HEK293 (cell line): ENCODE measurements at regions not wholly inside any gene's neighbourhood (a gene's known extent, or its start where the extent isn't known, plus 50 kb on each side); places are given as distances from the start of the nearest gene placed in this dataset.

Source experiments
- CTCF ChIA-PET: fragments of 350-600 bp; formaldehyde crosslinking; extraction: SDS; loops from one replicate; lab custom pipeline; 2021; ENCODE audit warnings: antibody characterized with exemption; lab: Yijun Ruan, JAX
- POLR2A ChIA-PET: fragments of 300-600 bp; formaldehyde crosslinking; extraction: SDS; loops from one replicate; lab custom pipeline; 2020; ENCODE audit warnings: antibody characterized with exemption, inconsistent platforms; lab: Yijun Ruan, JAX
- H3K27ac ChIP-seq: fragments of 200-500 bp; sonication (Bioruptor generic); 2 replicates; pipeline ENCODE4 v1.5.1; 2014; ENCODE audit warnings: low read depth, low read length, control low read depth, inconsistent platforms; ENCODE audit errors: extremely low read depth
- H3K36me3 ChIP-seq, 2 experiments: fragments of 200-500 bp in 1 of 2; sonication (Bioruptor generic) in 1 of 2; 1 replicate in 1 of 2; 2 replicates in 1 of 2; pipeline ENCODE4 v1.5.1; 2014 to 2017; ENCODE audit warnings: inconsistent platforms in 2 of 2, low read length in 2 of 2; ENCODE audit not compliant: control insufficient read depth in 2 of 2, insufficient read depth in 1 of 2
- H3K4me1 ChIP-seq: fragments of 200-500 bp; sonication (Bioruptor generic); 2 replicates; pipeline ENCODE4 v1.5.1; 2014; ENCODE audit warnings: mild to moderate bottlenecking, low read length, inconsistent platforms; ENCODE audit not compliant: control insufficient read depth, insufficient read depth
- H3K4me3 ChIP-seq: 2 replicates; pipeline ENCODE4 v1.5.1; 2011; ENCODE audit warnings: low read depth, mild to moderate bottlenecking, control low read depth, low read length, moderate library complexity
- H3K9me3 ChIP-seq: fragments of 200-500 bp; sonication (Bioruptor generic); 2 replicates; pipeline ENCODE4 v1.5.1; 2014; ENCODE audit warnings: low read depth, low read length, inconsistent platforms; ENCODE audit not compliant: control insufficient read depth, insufficient read depth
- HOXC10 ChIP-seq: sonication (generic); formaldehyde crosslinking; IDR thresholded peaks from 2 replicates; pipeline ENCODE4 v1.8.1; 2023; ENCODE audit warnings: mild to moderate bottlenecking, missing genetic modification reagents
- KLF9 ChIP-seq: fragments of 450-650 bp; formaldehyde crosslinking; IDR thresholded peaks from 2 replicates; pipeline ENCODE4 v1.5.1; 2016; ENCODE audit warnings: missing biosample characterization, missing genetic modification characterization, low read depth
- REST ChIP-seq: fragments of 450-650 bp; formaldehyde crosslinking; IDR thresholded peaks from 2 replicates; pipeline ENCODE4 v1.5.1; 2016; ENCODE audit warnings: missing biosample characterization, missing genetic modification characterization
- YY1 ChIP-seq: fragments of 450-650 bp; formaldehyde crosslinking; IDR thresholded peaks from 2 replicates; pipeline ENCODE4 v1.5.1; 2018; ENCODE audit warnings: missing biosample characterization, missing genetic modification characterization
- ZBTB21 ChIP-seq: fragments of 450-650 bp; formaldehyde crosslinking; IDR thresholded peaks from 2 replicates; pipeline ENCODE4 v1.5.1; 2017; ENCODE audit warnings: missing biosample characterization, missing genetic modification characterization
- ZBTB8A ChIP-seq: fragments of 450-650 bp; formaldehyde crosslinking; IDR thresholded peaks from 2 replicates; pipeline ENCODE4 v1.5.1; 2016; ENCODE audit warnings: missing biosample characterization, missing genetic modification characterization
- ZFP3 ChIP-seq: fragments of 450-650 bp; formaldehyde crosslinking; IDR thresholded peaks from 2 replicates; pipeline ENCODE4 v1.5.1; 2016; ENCODE audit warnings: low read depth, missing biosample characterization, missing genetic modification characterization
- ZNF221 ChIP-seq: fragments of 450-650 bp; formaldehyde crosslinking; IDR thresholded peaks from 2 replicates; pipeline ENCODE4 v1.5.1; 2017; ENCODE audit warnings: missing biosample characterization, missing genetic modification characterization, borderline replicate concordance
- ZNF23 ChIP-seq: fragments of 450-650 bp; formaldehyde crosslinking; IDR thresholded peaks from 2 replicates; pipeline ENCODE4 v1.5.1; 2016; ENCODE audit warnings: missing biosample characterization, missing genetic modification characterization, borderline replicate concordance
- ZNF354C ChIP-seq: fragments of 450-650 bp; formaldehyde crosslinking; IDR thresholded peaks from 2 replicates; pipeline ENCODE4 v1.5.1; 2016; ENCODE audit warnings: missing biosample characterization, missing genetic modification characterization, low read depth, borderline replicate concordance
- ZNF530 ChIP-seq: fragments of 450-650 bp; formaldehyde crosslinking; IDR thresholded peaks from 2 replicates; pipeline ENCODE4 v1.5.1; 2016; ENCODE audit warnings: low read depth, missing biosample characterization, missing genetic modification characterization
- ZNF548 ChIP-seq: fragments of 450-650 bp; formaldehyde crosslinking; IDR thresholded peaks from 2 replicates; pipeline ENCODE4 v1.5.1; 2016; ENCODE audit warnings: missing biosample characterization, missing genetic modification characterization
- ZNF654 ChIP-seq: fragments of 450-650 bp; formaldehyde crosslinking; IDR thresholded peaks from 2 replicates; pipeline ENCODE4 v1.5.1; 2016; ENCODE audit warnings: low read depth, missing biosample characterization, missing genetic modification characterization
- ZNF704 ChIP-seq: fragments of 450-650 bp; formaldehyde crosslinking; IDR thresholded peaks from 2 replicates; pipeline ENCODE4 v1.5.1; 2016; ENCODE audit warnings: missing biosample characterization, missing genetic modification characterization
- ZNF777 ChIP-seq: fragments of 450-650 bp; formaldehyde crosslinking; IDR thresholded peaks from 2 replicates; pipeline ENCODE4 v1.5.1; 2017; ENCODE audit warnings: missing biosample characterization, missing genetic modification characterization, borderline replicate concordance
- ZNF792 ChIP-seq: fragments of 450-650 bp; formaldehyde crosslinking; IDR thresholded peaks from 2 replicates; pipeline ENCODE4 v1.5.1; 2016; ENCODE audit warnings: missing biosample characterization, missing genetic modification characterization
- ZNF830 ChIP-seq: fragments of 450-650 bp; IDR thresholded peaks from 2 replicates; pipeline ENCODE4 v1.5.0; 2018; ENCODE audit warnings: missing biosample characterization, missing genetic modification characterization, low read depth, mild to moderate bottlenecking, moderate library complexity
- ZNF843 ChIP-seq: fragments of 450-650 bp; formaldehyde crosslinking; IDR thresholded peaks from 2 replicates; pipeline ENCODE4 v1.5.1; 2016; ENCODE audit warnings: missing biosample characterization, missing genetic modification characterization
- ZSCAN16 ChIP-seq: fragments of 450-650 bp; formaldehyde crosslinking; IDR thresholded peaks from 2 replicates; pipeline ENCODE4 v1.5.1; 2016; ENCODE audit warnings: missing biosample characterization, missing genetic modification characterization
- ZSCAN30 ChIP-seq: fragments of 450-650 bp; IDR thresholded peaks from 2 replicates; pipeline ENCODE4 v1.5.1; 2018; ENCODE audit warnings: missing biosample characterization, mild to moderate bottlenecking, missing genetic modification characterization, moderate library complexity
- ZXDB ChIP-seq: fragments of 450-650 bp; formaldehyde crosslinking; IDR thresholded peaks from 2 replicates; pipeline ENCODE4 v1.5.1; 2016; ENCODE audit warnings: missing biosample characterization, missing genetic modification characterization
- TF ChIP-seq, protein P1 (sequence below): fragments of 450-650 bp; IDR thresholded peaks from 2 replicates; pipeline ENCODE4 v1.5.1; 2018; ENCODE audit warnings: missing biosample characterization, mild to moderate bottlenecking, missing genetic modification characterization
- TF ChIP-seq, protein P2 (sequence below): fragments of 450-650 bp; formaldehyde crosslinking; IDR thresholded peaks from 2 replicates; pipeline ENCODE4 v1.5.1; 2016; ENCODE audit warnings: missing biosample characterization, missing genetic modification characterization
- TF ChIP-seq, protein P3 (sequence below): fragments of 450-650 bp; formaldehyde crosslinking; IDR thresholded peaks from 2 replicates; pipeline ENCODE4 v1.5.1; 2017; ENCODE audit warnings: missing biosample characterization, missing genetic modification characterization
- TF ChIP-seq, protein P4 (sequence below): fragments of 450-650 bp; formaldehyde crosslinking; IDR thresholded peaks from 2 replicates; pipeline ENCODE4; 2016; ENCODE audit warnings: missing biosample characterization, missing genetic modification characterization
- TF ChIP-seq, protein P5 (sequence below): fragments of 450-650 bp; formaldehyde crosslinking; IDR thresholded peaks from 2 replicates; pipeline ENCODE4 v1.5.1; 2016; ENCODE audit warnings: missing biosample characterization, missing genetic modification characterization

GRCh38 chr3:118641608-118642007, 393.0 kb downstream of the IGSF11 start:
- CTCF ChIA-PET: interaction anchor here (0.6 kb wide), 1 partner anchor 173 kb away, joined by 8 read pairs; no protein-coding TSS in a partner anchor

DNA sequence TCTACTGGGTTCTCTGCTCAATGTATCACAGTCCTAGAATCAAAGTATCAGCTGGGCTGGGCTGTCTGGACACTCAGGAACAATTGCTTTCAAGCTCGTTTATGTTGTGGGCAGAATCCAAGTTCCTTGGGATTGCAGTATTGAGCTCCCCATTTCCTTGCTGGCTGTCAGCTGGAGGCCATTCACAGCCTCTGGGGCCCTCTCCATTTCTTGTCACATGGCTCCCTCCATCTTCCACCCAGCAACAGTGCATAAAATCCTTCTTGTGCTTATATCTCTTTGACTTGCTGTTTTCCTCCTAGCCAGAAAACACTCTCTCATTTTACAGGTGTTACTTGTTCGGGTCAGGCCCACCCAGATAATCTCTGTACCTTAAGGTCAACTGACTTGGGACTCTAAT, 363.5 kb downstream of the IGSF11 start:
- H3K9me3 ChIP-seq: no peaks in the 10 kb centered on the region
- CTCF ChIA-PET: no interaction called here
- POLR2A ChIA-PET: no interaction called here
- H3K4me3 ChIP-seq: no peak overlapping the region
- H3K27ac ChIP-seq: no peak overlapping the region
- no peaks in the 10 kb centered on the region for H3K4me1 ChIP-seq
- no peaks in the 10 kb centered on the region for H3K36me3 ChIP-seq
- TF ChIP-seq ZNF354C (tag by site-specific recombination) (no peak), ZNF221 (no peak), ZSCAN30 (tag by site-specific recombination) (no peak), ZNF548 (tag by site-specific recombination) (no peak), REST (tag by site-specific recombination) (no peak), YY1 (no peak), ZXDB (tag by site-specific recombination) (no peak), ZBTB21 (tag by site-specific recombination) (no peak), ZSCAN16 (tag by site-specific recombination) (no peak), ZNF23 (no peak), ZNF530 (tag by site-specific recombination) (no peak), KLF9 (tag by site-specific recombination) (no peak), HOXC10 (no peak), ZNF704 (tag by site-specific recombination) (no peak)
- TF ChIP-seq, protein P1, sequence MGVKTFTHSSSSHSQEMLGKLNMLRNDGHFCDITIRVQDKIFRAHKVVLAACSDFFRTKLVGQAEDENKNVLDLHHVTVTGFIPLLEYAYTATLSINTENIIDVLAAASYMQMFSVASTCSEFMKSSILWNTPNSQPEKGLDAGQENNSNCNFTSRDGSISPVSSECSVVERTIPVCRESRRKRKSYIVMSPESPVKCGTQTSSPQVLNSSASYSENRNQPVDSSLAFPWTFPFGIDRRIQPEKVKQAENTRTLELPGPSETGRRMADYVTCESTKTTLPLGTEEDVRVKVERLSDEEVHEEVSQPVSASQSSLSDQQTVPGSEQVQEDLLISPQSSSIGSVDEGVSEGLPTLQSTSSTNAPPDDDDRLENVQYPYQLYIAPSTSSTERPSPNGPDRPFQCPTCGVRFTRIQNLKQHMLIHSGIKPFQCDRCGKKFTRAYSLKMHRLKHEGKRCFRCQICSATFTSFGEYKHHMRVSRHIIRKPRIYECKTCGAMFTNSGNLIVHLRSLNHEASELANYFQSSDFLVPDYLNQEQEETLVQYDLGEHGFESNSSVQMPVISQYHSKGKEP (tag by site-specific recombination): no peak
- TF ChIP-seq, protein P2, sequence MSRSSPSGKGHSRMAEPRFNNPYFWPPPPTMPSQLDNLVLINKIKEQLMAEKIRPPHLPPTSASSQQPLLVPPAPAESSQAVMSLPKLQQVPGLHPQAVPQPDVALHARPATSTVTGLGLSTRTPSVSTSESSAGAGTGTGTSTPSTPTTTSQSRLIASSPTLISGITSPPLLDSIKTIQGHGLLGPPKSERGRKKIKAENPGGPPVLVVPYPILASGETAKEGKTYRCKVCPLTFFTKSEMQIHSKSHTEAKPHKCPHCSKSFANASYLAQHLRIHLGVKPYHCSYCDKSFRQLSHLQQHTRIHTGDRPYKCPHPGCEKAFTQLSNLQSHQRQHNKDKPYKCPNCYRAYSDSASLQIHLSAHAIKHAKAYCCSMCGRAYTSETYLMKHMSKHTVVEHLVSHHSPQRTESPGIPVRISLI: no peak
- TF ChIP-seq, protein P3, sequence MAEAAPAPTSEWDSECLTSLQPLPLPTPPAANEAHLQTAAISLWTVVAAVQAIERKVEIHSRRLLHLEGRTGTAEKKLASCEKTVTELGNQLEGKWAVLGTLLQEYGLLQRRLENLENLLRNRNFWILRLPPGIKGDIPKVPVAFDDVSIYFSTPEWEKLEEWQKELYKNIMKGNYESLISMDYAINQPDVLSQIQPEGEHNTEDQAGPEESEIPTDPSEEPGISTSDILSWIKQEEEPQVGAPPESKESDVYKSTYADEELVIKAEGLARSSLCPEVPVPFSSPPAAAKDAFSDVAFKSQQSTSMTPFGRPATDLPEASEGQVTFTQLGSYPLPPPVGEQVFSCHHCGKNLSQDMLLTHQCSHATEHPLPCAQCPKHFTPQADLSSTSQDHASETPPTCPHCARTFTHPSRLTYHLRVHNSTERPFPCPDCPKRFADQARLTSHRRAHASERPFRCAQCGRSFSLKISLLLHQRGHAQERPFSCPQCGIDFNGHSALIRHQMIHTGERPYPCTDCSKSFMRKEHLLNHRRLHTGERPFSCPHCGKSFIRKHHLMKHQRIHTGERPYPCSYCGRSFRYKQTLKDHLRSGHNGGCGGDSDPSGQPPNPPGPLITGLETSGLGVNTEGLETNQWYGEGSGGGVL (tag by site-specific recombination): no peak
- TF ChIP-seq, protein P4, sequence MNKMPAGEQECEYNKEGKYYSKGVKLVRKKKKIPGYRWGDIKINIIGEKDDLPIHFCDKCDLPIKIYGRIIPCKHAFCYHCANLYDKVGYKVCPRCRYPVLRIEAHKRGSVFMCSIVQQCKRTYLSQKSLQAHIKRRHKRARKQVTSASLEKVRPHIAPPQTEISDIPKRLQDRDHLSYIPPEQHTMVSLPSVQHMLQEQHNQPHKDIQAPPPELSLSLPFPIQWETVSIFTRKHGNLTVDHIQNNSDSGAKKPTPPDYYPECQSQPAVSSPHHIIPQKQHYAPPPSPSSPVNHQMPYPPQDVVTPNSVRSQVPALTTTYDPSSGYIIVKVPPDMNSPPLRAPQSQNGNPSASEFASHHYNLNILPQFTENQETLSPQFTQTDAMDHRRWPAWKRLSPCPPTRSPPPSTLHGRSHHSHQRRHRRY (tag by site-specific recombination): no peak

More at GRCh38 chr3:118641608-118642007, 393.0 kb downstream of the IGSF11 start:
- Histone ChIP-seq H3K4me1 (no peaks in the 10 kb centered on the region), H3K9me3 (no peaks in the 10 kb centered on the region), H3K36me3 (no peaks in the 10 kb centered on the region), H3K27ac (no peak overlapping the region), H3K4me3 (no peak overlapping the region)
- TF ChIP-seq ZFP3 (tag by site-specific recombination) (no peak), ZNF777 (tag by site-specific recombination) (no peak), ZBTB8A (tag by site-specific recombination) (no peak), ZNF830 (tag by site-specific recombination) (no peak), KLF9 (tag by site-specific recombination) (no peak), ZNF792 (tag by site-specific recombination) (no peak), ZNF843 (tag by site-specific recombination) (no peak), ZNF654 (tag by site-specific recombination) (no peak)
- TF ChIP-seq, protein P5, sequence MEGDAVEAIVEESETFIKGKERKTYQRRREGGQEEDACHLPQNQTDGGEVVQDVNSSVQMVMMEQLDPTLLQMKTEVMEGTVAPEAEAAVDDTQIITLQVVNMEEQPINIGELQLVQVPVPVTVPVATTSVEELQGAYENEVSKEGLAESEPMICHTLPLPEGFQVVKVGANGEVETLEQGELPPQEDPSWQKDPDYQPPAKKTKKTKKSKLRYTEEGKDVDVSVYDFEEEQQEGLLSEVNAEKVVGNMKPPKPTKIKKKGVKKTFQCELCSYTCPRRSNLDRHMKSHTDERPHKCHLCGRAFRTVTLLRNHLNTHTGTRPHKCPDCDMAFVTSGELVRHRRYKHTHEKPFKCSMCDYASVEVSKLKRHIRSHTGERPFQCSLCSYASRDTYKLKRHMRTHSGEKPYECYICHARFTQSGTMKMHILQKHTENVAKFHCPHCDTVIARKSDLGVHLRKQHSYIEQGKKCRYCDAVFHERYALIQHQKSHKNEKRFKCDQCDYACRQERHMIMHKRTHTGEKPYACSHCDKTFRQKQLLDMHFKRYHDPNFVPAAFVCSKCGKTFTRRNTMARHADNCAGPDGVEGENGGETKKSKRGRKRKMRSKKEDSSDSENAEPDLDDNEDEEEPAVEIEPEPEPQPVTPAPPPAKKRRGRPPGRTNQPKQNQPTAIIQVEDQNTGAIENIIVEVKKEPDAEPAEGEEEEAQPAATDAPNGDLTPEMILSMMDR (tag by site-specific recombination): no peak
- POLR2A ChIA-PET: no interaction called here
